HepG2 (cell line): ENCODE measurements at regions not wholly inside any gene's neighbourhood (a gene's known extent, or its start where the extent isn't known, plus 50 kb on each side); places are given as distances from the start of the nearest gene placed in this dataset.

Source experiments
- ATAC-seq: fragments of 200-7000 bp; cut with Tn5 transposase; 3 replicates; pipeline ENCODE4 v1.9.1; 2020; ENCODE audit warnings: mild to moderate bottlenecking, moderate library complexity
- BruUV-seq: library from RNA; stranded (reverse); fragments of 400-500 nt; replicated peaks from 2 replicates; lab custom pipeline; 2021; lab: Mats Ljungman, UMichigan
- CTCF ChIA-PET: fragments of 300-600 bp; formaldehyde crosslinking; extraction: SDS; loops from one replicate; lab custom pipeline; 2021; ENCODE audit warnings: low total read pairs, inconsistent platforms, low intra/inter-chr PET ratio; lab: Yijun Ruan, JAX
- POLR2A ChIA-PET: fragments of 350-600 bp; sonication (Branson Sonifier 250); formaldehyde crosslinking; loops from one replicate; lab custom pipeline; 2020; ENCODE audit warnings: antibody characterized with exemption, inconsistent platforms; lab: Yijun Ruan, JAX
- DNase-seq: peaks from one replicate; pipeline ENCODE4 v3.0.0-alpha.2; 2015; ENCODE audit warnings: low spot score
- FAIRE-seq: peaks from 3 replicates; lab custom pipeline; 2011; peaks lifted over from hg19 to GRCh38; lab: Jason Lieb, UNC
- H2AFZ ChIP-seq: one replicate; pipeline ENCODE4 v1.6.1; 2011; ENCODE audit warnings: low read length, inconsistent platforms
- H3K27ac ChIP-seq: fragments of 300-600 bp; 3 replicates; pipeline ENCODE4 v1.8.0; 2011; ENCODE audit warnings: mixed run types, mild to moderate bottlenecking, mixed read lengths, low read length, inconsistent platforms; ENCODE audit not compliant: insufficient read depth; ENCODE audit errors: extremely low read length
- H3K27me3 ChIP-seq, 2 experiments: fragments of 200-600 bp in 1 of 2; 2 replicates in 1 of 2; 3 replicates in 1 of 2; pipeline versions ENCODE4 v1.6.0 to v1.8.0; 2011; ENCODE audit warnings: low read length in 2 of 2, mild to moderate bottlenecking in 2 of 2, moderate library complexity in 2 of 2, inconsistent platforms in 1 of 2; ENCODE audit not compliant: insufficient read depth in 2 of 2, control insufficient read depth in 1 of 2
- H3K36me3 ChIP-seq, 2 experiments: fragments of 200-600 bp in 1 of 2; replicated peaks in 1 of 2; 2 replicates in 1 of 2; 3 replicates in 1 of 2; pipeline versions ENCODE4 v1.5.1 to v1.8.0; 2011; ENCODE audit warnings: low read length in 2 of 2, inconsistent platforms in 1 of 2; ENCODE audit not compliant: insufficient read depth in 2 of 2, control insufficient read depth in 1 of 2
- H3K4me1 ChIP-seq: 2 replicates; pipeline ENCODE4 v1.5.1; 2012; ENCODE audit warnings: low read length, inconsistent platforms; ENCODE audit not compliant: insufficient read depth
- H3K4me2 ChIP-seq: 2 replicates; pipeline ENCODE4 v1.6.0; 2011; ENCODE audit warnings: low read depth, low read length, inconsistent platforms
- H3K4me3 ChIP-seq, 3 experiments: fragments of 200-600 bp in 1 of 3; sonication (generic), shearing (Covaris generic) in 1 of 3; replicated peaks in 1 of 3; 2 replicates each; pipeline ENCODE4 v1.5.1; 2011 to 2016; ENCODE audit warnings: low read length in 3 of 3, inconsistent platforms in 2 of 3, low read depth in 2 of 3, mild to moderate bottlenecking in 2 of 3, control low read depth in 1 of 3, mixed read lengths in 1 of 3; ENCODE audit not compliant: insufficient read depth in 1 of 3
- H3K79me2 ChIP-seq: one replicate; pipeline ENCODE4 v1.6.1; 2011; ENCODE audit warnings: low read length, inconsistent platforms; ENCODE audit not compliant: insufficient read depth
- H3K9ac ChIP-seq: 2 replicates; pipeline ENCODE4 v1.6.0; 2011; ENCODE audit warnings: mild to moderate bottlenecking, low read depth, low read length, inconsistent platforms; ENCODE audit not compliant: insufficient read depth
- H3K9me3 ChIP-seq: 2 replicates; pipeline ENCODE4 v1.5.1; 2012; ENCODE audit warnings: mild to moderate bottlenecking, low read length
- H4K20me1 ChIP-seq: 2 replicates; pipeline ENCODE4 v1.6.0; 2011; ENCODE audit warnings: inconsistent platforms, mild to moderate bottlenecking, low read length, moderate library complexity; ENCODE audit not compliant: insufficient read depth
- GTF2F1 ChIP-seq: fragments of 150-350 bp; IDR thresholded peaks from 2 replicates; pipeline ENCODE4 v1.6.1; 2014; ENCODE audit warnings: low read length
- MAX ChIP-seq: IDR thresholded peaks from 2 replicates; pipeline ENCODE4 v1.6.1; 2012; ENCODE audit warnings: inconsistent platforms
- MEIS1 ChIP-seq: sonication (generic); formaldehyde crosslinking; IDR thresholded peaks from 2 replicates; pipeline ENCODE4 v1.9.0; 2021; ENCODE audit warnings: mild to moderate bottlenecking, missing genetic modification reagents, moderate library complexity, borderline replicate concordance
- NFIC ChIP-seq: IDR thresholded peaks from 2 replicates; pipeline ENCODE4 v1.6.1; 2012; ENCODE audit warnings: mild to moderate bottlenecking, low read length, inconsistent platforms
- PCBP1 ChIP-seq: fragments of 200-400 bp; formaldehyde crosslinking; IDR thresholded peaks from 2 replicates; pipeline ENCODE4 v1.6.1; 2017; ENCODE audit warnings: mild to moderate bottlenecking, low read depth, low read length, borderline replicate concordance
- PCBP2 ChIP-seq: fragments of 200-400 bp; formaldehyde crosslinking; optimal IDR thresholded peaks from 2 replicates; pipeline ENCODE3; 2018; ENCODE audit warnings: low read length, low read depth; ENCODE audit not compliant: poor library complexity, severe bottlenecking
- ZBTB7A ChIP-seq: sonication (generic); formaldehyde crosslinking; IDR thresholded peaks from 2 replicates; pipeline ENCODE4 v1.8.0; 2022; ENCODE audit warnings: mild to moderate bottlenecking, missing genetic modification reagents
- ZNF333 ChIP-seq: sonication (generic); formaldehyde crosslinking; IDR thresholded peaks from 2 replicates; pipeline ENCODE4 v1.4.0; 2020; ENCODE audit warnings: mild to moderate bottlenecking, missing genetic modification reagents, borderline replicate concordance
- ZNF530 ChIP-seq: sonication (generic); formaldehyde crosslinking; IDR thresholded peaks from 2 replicates; pipeline ENCODE4 v1.5.0; 2020; ENCODE audit warnings: low read depth, mild to moderate bottlenecking, missing genetic modification reagents
- ZNF672 ChIP-seq: sonication (generic); formaldehyde crosslinking; IDR thresholded peaks from 2 replicates; pipeline ENCODE4 v1.8.1; 2022; ENCODE audit warnings: missing genetic modification reagents
- in situ Hi-C: cut with HindIII; loops from 2 replicates; pipeline ENCODE4 v1.10.0; 2017; ENCODE audit warnings: low pct_unique_long_range_greater_than_20kb; ENCODE audit not compliant: extremely low pct_ligation_motif_present
- intact Hi-C: fragments of 100-400 bp; cut with micrococcal nuclease; formaldehyde crosslinking; loops from one replicate; pipeline ENCODE4 v1.10.0; 2022; ENCODE audit not compliant: unreplicated experiment
- TF ChIP-seq, protein P1 (sequence below), 2 experiments: sonication (generic) in 1 of 2; formaldehyde crosslinking in 1 of 2; IDR thresholded peaks; 2 replicates each; pipeline versions ENCODE4 v1.4.0 to v1.6.1; 2018 to 2020; ENCODE audit warnings: missing genetic modification reagents in 2 of 2, borderline replicate concordance in 1 of 2, low read depth in 1 of 2, mild to moderate bottlenecking in 1 of 2, missing biosample characterization in 1 of 2

GRCh38 chr11:23884341-23884740 lies 612.5 kb upstream of the LUZP2 start:
- no peak for ATAC-seq
- Histone ChIP-seq H3K79me2 (no peaks in the 10 kb centered on the region), H3K27me3 (no peaks in the 10 kb centered on the region; a peak in 1 of 5 replicates), H3K9ac (no peak overlapping the region), H3K4me1 (no peaks in the 10 kb centered on the region), H3K4me2 (no peak overlapping the region), H3K27ac (no peak overlapping the region), H3K36me3 (no peaks in the 10 kb centered on the region), H3K4me3 (no peak overlapping the region), H4K20me1 (no peaks in the 10 kb centered on the region), H2AFZ (no peak overlapping the region), H3K9me3 (no peaks in the 10 kb centered on the region)
- CTCF ChIA-PET = no interaction called here
- TF ChIP-seq ZNF333 (CRISPR knock-in tag) = no peak
- TF ChIP-seq ZNF530 = no peak
- TF ChIP-seq ZNF672 = no peak
- TF ChIP-seq GTF2F1 = no peak
- TF ChIP-seq PCBP2 = no peak
- no peak for TF ChIP-seq ZBTB7A (CRISPR knock-in tag)
- TF ChIP-seq MAX = no peak
- TF ChIP-seq, protein P1, sequence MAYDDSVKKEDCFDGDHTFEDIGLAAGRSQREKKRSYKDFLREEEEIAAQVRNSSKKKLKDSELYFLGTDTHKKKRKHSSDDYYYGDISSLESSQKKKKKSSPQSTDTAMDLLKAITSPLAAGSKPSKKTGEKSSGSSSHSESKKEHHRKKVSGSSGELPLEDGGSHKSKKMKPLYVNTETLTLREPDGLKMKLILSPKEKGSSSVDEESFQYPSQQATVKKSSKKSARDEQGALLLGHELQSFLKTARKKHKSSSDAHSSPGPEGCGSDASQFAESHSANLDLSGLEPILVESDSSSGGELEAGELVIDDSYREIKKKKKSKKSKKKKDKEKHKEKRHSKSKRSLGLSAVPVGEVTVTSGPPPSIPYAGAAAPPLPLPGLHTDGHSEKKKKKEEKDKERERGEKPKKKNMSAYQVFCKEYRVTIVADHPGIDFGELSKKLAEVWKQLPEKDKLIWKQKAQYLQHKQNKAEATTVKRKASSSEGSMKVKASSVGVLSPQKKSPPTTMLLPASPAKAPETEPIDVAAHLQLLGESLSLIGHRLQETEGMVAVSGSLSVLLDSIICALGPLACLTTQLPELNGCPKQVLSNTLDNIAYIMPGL (CRISPR knock-in tag; IDR thresholded peaks at IDR 0.05; ENCODE audit: borderline replicate concordance in 1 of 2, low read depth in 1 of 2) = no peak
- TF ChIP-seq PCBP1 = no peak
- TF ChIP-seq NFIC = no peak
- TF ChIP-seq MEIS1 = no peak
- FAIRE-seq = no peak
- no TSS peak for BruUV-seq
- DNase-seq = no peak
- intact Hi-C loops (no loop called here), in situ Hi-C loops (no loop called here)
- POLR2A ChIA-PET = no interaction called here
